NCI-H1436 (cell line): ENCODE measurements at regions not wholly inside any gene's neighbourhood (a gene's known extent, or its start where the extent isn't known, plus 50 kb on each side); places are given as distances from the start of the nearest gene placed in this dataset.

ENCODE experiments used
- DNase-seq: peaks from one replicate; lab custom pipeline; 2025; lab: John Stamatoyannopoulos, UW

GRCh38 chr3:18670759-18671158, 245.6 kb upstream of the SATB1 start:
- no peak for DNase-seq

DNA sequence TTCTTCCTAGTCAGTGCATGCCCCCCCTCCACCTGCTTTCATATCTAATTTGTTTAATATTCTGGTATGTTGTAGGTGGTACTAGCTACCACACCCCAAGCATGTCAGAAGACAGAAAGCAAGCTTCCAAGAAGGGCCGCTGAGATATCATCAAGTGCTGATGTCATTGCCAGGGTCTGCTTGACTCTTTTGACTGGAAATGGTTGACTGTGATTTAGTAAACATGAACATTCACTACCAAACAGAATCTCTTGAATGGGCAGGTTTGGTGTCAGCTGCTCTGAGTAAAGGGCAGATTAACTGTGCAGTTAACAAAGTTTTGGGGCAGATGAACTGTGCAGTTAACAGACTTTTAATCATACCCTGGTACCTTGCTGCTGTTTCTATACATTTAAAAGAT, 244.2 kb upstream of the SATB1 start:
- DNase-seq = no peak

DNA sequence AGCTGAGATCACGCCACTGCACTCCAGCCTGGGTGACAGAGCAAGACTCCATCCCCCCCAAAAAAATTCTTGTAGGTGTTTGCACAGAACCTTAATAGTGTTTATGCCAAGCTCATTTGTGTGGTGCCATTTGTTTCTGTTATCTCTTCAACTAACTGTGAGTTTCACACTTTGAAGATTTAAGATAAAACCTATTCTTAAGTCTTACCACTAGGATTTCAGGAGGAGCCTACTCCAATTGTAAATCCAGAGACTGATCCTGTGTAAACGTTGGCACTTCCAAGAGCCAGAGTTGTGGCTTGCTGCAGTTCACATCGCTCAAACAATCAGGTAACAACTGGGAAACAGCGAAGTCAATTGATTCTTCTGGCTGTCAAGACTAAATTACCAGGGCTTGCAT, 242.4 kb upstream of the SATB1 start:
- no peak for DNase-seq

DNA sequence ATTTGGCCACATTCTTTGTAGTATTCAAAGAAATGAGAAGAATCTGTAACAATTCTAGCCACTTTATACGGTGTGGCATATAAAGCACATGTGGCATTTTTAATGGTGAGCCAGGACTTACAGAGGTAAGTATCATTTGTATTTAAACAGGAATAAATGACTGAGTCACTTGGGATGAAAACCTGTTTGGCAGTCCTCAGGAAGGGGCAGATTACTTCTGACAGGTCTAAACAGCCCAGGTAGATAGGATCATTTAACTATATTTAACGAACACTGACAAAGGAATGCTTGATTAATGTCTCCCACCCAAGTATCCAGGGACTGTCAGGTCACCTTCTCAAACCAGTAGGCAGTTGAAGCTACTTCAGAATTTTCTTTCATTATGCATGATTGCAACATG, 241.5 kb upstream of the SATB1 start:
- DNase-seq = no peak

GRCh38 chr3:18660059-18660458, 234.9 kb upstream of the SATB1 start:
- no peak for DNase-seq

GRCh38 chr3:18657858-18658820, 233.0 kb upstream of the SATB1 start:
- no peak for DNase-seq

- DNase-seq = no peak
Observed at GRCh38 chr3:18656866-18657265, 231.7 kb upstream of the SATB1 start.

- no peak for DNase-seq
Observed at GRCh38 chr3:18656410-18656809, 231.3 kb upstream of the SATB1 start.

DNA sequence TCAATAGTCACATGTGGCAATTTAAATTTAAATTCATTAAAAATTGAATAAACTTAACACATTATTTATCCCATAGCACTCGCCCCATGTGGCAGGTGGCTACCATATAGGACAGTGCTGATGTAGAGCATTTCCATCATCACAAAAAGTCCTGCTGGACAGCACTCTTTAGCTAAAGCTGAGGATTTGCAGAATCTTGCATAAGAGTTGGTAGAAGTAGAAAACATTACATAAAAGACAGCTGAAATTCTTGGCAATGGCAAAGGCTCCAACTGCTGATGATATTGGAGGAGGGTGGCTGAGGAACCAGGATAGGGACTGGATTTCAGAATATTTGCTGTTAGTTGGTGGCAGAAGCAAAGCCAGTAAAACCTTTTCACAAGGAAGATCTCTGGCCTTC, 230.7 kb upstream of the SATB1 start:
- DNase-seq = no peak

DNA sequence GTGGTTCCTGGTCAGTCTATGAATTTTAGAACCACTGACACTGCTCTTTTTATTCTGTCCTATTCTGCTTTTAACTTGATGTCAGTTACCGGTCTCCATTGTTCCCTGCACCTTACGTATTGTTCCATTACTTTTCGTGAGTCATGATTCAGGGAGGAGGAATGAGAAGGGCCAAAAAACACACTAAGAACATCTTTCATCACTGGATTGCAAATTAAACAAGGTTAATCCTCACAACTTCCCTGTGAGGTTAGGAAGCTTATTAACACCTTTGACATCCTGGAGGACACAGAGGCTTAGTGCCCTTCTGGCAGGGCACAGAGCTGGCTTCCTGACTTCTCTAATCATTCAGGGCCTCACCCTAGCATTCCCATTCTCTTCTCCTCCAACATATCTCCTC, 227.6 kb upstream of the SATB1 start:
- no peak for DNase-seq

DNA sequence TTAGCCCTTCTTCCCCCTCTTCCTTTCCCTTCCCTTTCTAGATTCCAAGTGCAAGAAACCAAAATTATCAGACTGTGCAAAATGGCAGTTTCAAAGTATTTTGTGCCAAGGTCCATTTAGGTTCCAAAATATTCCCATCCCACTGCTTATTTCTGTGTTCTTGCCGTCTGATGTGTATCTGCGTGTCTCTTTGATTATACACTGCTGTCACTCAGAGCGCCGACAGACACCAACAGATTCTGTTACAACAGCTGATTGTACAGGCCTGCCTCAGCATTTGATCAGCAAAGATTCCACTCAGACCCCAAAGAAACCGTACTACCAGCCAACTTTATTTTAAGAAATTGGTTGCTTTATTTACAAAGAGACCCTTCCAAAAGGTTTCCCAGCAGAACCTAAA, 225.6 kb upstream of the SATB1 start:
- no peak for DNase-seq

DNA sequence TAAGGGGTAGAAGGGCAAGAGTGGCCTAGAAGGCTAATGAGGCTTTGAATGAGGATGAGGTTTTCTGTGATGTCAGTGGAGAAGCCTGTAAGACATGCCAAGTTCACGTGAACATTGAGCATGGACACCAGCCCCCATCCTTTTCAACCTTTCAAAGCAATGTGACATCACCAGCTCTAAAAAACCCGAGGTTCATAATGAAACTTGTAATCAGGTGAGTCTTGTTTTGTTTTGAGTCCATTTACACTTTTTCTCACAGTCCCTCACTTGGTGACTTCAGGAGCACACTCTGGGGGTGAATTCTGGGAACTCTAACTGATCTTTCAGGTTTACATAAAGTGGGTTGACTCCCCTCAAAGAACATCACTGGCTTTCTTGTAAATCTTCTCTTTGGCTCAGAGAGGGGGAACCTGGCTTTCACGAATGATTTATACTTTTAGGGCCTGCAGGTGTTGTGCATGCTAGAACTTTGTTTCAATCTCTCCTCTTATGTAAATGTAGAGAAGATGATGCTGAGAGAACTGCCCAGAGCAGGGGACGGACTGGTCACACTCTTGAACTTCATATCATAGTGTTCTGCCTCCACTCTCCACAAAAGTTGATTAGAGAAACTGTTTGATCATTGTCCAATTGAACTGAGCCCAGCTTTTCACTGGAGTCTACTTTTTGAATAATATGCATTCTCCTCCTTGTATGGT, 224.7 kb upstream of the SATB1 start:
- DNase-seq = no peak

DNA sequence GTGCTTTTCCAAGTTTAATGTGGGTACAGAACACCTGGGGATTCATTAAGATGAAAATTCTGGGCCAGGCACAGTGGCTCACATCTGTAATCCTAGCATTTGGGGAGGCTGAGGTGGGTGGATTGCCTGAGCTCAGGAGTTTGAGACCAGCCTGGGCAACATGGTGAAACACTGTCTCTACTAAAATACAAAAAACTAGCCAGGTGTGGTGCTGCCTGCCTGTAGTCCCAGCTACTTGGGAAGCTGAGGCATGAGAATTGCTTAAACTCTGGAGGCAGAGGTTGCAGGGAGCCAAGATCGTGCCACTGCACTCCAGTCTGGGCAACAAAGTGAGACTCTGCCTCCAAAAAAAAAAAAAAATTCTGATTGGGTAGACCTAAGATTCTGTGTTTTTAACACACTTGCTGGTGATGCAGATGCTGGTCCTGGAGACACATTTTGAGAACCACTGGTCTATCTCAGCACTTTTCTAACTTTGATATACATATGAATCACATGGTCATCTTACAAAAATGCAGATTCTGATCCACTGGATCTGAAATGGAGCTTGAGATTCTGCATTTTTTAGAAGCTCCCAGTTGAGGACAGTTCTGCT, 223.8 kb upstream of the SATB1 start:
- DNase-seq = no peak

- no peak for DNase-seq
Observed at GRCh38 chr3:18648159-18648558, 223.0 kb upstream of the SATB1 start.

- no peak for DNase-seq
Observed at GRCh38 chr3:18645619-18646018, 220.5 kb upstream of the SATB1 start.

GRCh38 chr3:18643281-18643680, 218.1 kb upstream of the SATB1 start:
- no peak for DNase-seq

- no peak for DNase-seq
Observed at GRCh38 chr3:18641916-18642315, 216.8 kb upstream of the SATB1 start.

DNA sequence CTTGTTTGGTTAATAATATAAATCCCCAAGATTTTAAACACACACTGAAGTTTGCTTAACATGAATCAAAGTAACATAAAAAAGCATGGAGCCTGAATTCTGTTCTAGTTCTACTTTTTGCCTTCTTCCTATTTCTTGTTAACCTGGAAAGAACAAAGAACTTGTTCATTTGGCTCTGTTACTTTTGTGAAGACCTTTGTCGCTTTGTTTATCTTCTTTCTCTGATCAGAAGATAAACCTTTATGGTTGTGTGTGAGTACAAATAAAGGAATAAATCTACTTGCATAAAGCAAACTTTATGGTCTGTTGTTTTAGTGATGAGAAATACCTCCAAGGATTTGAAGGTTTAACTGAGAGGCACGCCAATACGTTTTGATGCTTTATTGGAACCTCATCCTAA, 210.1 kb upstream of the SATB1 start:
- no peak for DNase-seq

DNA sequence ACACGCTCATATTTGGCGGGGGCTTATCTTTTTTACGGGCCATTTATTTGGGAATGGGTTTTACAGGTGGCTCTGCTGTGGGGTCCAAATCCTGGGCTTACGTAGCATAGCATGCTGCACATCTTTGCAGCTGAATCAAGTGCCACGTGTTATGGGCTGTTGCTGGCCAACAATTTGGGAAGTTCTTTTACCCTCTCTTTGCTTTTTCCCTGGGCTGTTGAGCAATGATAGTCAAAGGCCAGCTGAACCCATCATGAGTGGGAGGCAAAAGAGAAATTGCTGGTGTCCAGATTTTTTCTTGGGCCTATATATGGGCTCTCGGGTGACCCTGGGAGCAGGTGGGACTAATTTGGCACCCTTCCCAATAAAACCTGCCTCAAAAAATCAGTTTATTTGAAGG, 209.3 kb upstream of the SATB1 start:
- DNase-seq = no peak

DNA sequence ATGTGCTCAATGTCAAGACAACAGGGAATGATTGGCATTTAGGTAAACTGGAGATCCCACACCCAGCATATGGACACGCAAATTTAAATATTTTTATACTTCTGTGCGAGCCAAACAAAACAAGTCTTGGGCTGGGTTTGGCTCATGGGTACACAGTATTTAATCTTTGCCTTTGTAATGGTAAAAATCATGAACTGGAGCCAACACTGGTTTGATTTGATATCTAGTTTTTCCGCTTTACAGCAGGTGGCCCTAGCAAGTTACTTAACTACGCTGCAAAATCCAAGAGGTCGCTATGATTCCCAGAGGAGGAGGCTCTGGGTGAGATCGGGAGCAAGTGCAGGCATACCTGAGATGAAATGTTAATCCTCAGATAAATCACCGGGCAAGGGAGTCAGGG, 207.9 kb upstream of the SATB1 start:
- DNase-seq = no peak

GRCh38 chr3:18630295-18630694, 205.2 kb upstream of the SATB1 start:
- DNase-seq = no peak

GRCh38 chr3:18625085-18625484, 199.9 kb upstream of the SATB1 start:
- no peak for DNase-seq

- no peak for DNase-seq
Observed at GRCh38 chr3:18623220-18623619, 198.1 kb upstream of the SATB1 start.
